GM23248 (cell line): ENCODE measurements at regions not wholly inside any gene's neighbourhood (a gene's known extent, or its start where the extent isn't known, plus 50 kb on each side); places are given as distances from the start of the nearest gene placed in this dataset.

Source experiments
- EZH2 ChIP-seq: fragments of 200-600 bp; sonication (generic); IDR thresholded peaks from 2 replicates; pipeline ENCODE4 v1.6.1; 2018; ENCODE audit warnings: antibody characterized with exemption, mild to moderate bottlenecking; ENCODE audit not compliant: insufficient read depth, poor library complexity, severe bottlenecking
- EZH2phosphoT487 ChIP-seq: fragments of 200-600 bp; sonication (generic); IDR thresholded peaks from 2 replicates; pipeline ENCODE4 v1.6.1; 2018; ENCODE audit warnings: antibody characterized with exemption, moderate library complexity, mild to moderate bottlenecking, low read depth; ENCODE audit not compliant: insufficient read depth

GRCh38 chr1:30491831-30492230 lies 231.6 kb downstream of the MATN1 start:
- no peak for TF ChIP-seq EZH2
- TF ChIP-seq EZH2phosphoT487, result no peak
